Adrenal gland (tissue), 5 donors: ENCODE measurements at regions not wholly inside any gene's neighbourhood (a gene's known extent, or its start where the extent isn't known, plus 50 kb on each side); places are given as distances from the start of the nearest gene placed in this dataset.

ENCODE experiments used
- CTCF ChIP-seq, 6 experiments: fragments of 450-650 bp in 4 of 6; fragments of 200-600 bp in 2 of 6; sonication (generic) in 1 of 6; IDR thresholded peaks; 1 replicate in 5 of 6; 2 replicates in 1 of 6; pipeline versions ENCODE4 v1.5.1 to v1.8.0; 2016 to 2021; ENCODE audit warnings: antibody characterized with exemption in 6 of 6, mild to moderate bottlenecking in 2 of 6, moderate library complexity in 1 of 6
- POLR2A ChIP-seq, 2 donors: fragments of 450-650 bp; IDR thresholded peaks; one replicate each; pipeline ENCODE4 v1.6.1; 2017; ENCODE audit warnings: antibody characterized with exemption in 2 of 2, mild to moderate bottlenecking in 2 of 2, moderate library complexity in 1 of 2
- donor health status: DM: no; HTN: no; CAD: no.

GRCh38 chr11:10982704-10983510 lies 125.1 kb upstream of the ZBED5 start:
- TF ChIP-seq CTCF (IDR thresholded peaks at IDR 0.05) (no peak), POLR2A (IDR thresholded peaks at IDR 0.05) (no peak)
